GM19239 (cell line): ENCODE measurements at regions not wholly inside any gene's neighbourhood (a gene's known extent, or its start where the extent isn't known, plus 50 kb on each side); places are given as distances from the start of the nearest gene placed in this dataset.
A peak's percentile ranks its signal among the peaks of the same experiment; 100 is the strongest.
"Not testable (repeated sequence)": the region's sequence is repeated elsewhere in the genome, so short reads cannot be mapped to it uniquely, and the experiment has no call there.

Source experiments
- DNase-seq: peaks from one replicate; pipeline ENCODE4 v3.0.0; 2011; ENCODE audit warnings: low spot score; ENCODE audit not compliant: insufficient read length
- FAIRE-seq: peaks from 2 replicates; lab custom pipeline; 2011; peaks lifted over from hg19 to GRCh38; lab: Jason Lieb, UNC

GRCh38 chr1:58836408-58836807 lies 52.6 kb upstream of the JUN start:
- no peak for FAIRE-seq
- no peak for DNase-seq

- no peak for FAIRE-seq
- no peak for DNase-seq
These were observed 54.0 kb upstream of the JUN start for GRCh38 chr1:58837886-58838285.

GRCh38 chr1:58839147-58839795 lies 55.4 kb upstream of the JUN start:
- no peak for FAIRE-seq

GRCh38 chr1:58839846-58840835 lies 56.3 kb upstream of the JUN start:
- FAIRE-seq (no peak), DNase-seq (no peak)

More at GRCh38 chr1:58839147-58839795, 55.4 kb upstream of the JUN start:
- DNase-seq, result no peak

GRCh38 chr1:58841455-58841854 lies 57.6 kb upstream of the JUN start:
- DNase-seq (no peak), FAIRE-seq (peak; percentile 4)

GRCh38 chr1:58842941-58843340 lies 59.1 kb upstream of the JUN start:
- no peak for DNase-seq
- FAIRE-seq, result no peak

- no peak for FAIRE-seq
These were observed 60.3 kb upstream of the JUN start for GRCh38 chr1:58844176-58844575.

GRCh38 chr1:58845942-58846341 lies 62.1 kb upstream of the JUN start:
- DNase-seq (no peak), FAIRE-seq (no peak)

More at GRCh38 chr1:58844176-58844575, 60.3 kb upstream of the JUN start:
- no peak for DNase-seq

GRCh38 chr1:58848818-58849411 lies 65.1 kb upstream of the JUN start:
- DNase-seq (no peak), FAIRE-seq (no peak)

GRCh38 chr1:58849551-58849950 lies 65.7 kb upstream of the JUN start:
- FAIRE-seq (no peak), DNase-seq (no peak)

- FAIRE-seq, result no peak
- DNase-seq, result no peak
These were observed 66.8 kb upstream of the JUN start for GRCh38 chr1:58850636-58851035.

GRCh38 chr1:58852731-58853485 lies 69.1 kb upstream of the JUN start:
- FAIRE-seq (no peak), DNase-seq (no peak)

GRCh38 chr1:58854576-58854975 lies 70.7 kb upstream of the JUN start:
- FAIRE-seq, result no peak
- DNase-seq, result no peak

- DNase-seq, result no peak
- no peak for FAIRE-seq
These were observed 71.7 kb upstream of the JUN start for GRCh38 chr1:58855274-58856165.

GRCh38 chr1:58856281-58856680 lies 72.4 kb upstream of the JUN start:
- DNase-seq, FAIRE-seq: not testable (repeated sequence)

- FAIRE-seq (peak; percentile 51), DNase-seq (peak; percentile 36)
These were observed 74.1 kb upstream of the JUN start for GRCh38 chr1:58857680-58858673.

- DNase-seq, result no peak
- FAIRE-seq, result no peak
These were observed 76.1 kb upstream of the JUN start for GRCh38 chr1:58859769-58860485.
